HepG2 (cell line): ENCODE measurements at regions not wholly inside any gene's neighbourhood (a gene's known extent, or its start where the extent isn't known, plus 50 kb on each side); places are given as distances from the start of the nearest gene placed in this dataset.

Source experiments
- ATAC-seq: fragments of 200-7000 bp; cut with Tn5 transposase; 3 replicates; pipeline ENCODE4 v1.9.1; 2020; ENCODE audit warnings: mild to moderate bottlenecking, moderate library complexity
- BruUV-seq: library from RNA; stranded (reverse); fragments of 400-500 nt; replicated peaks from 2 replicates; lab custom pipeline; 2021; lab: Mats Ljungman, UMichigan
- CTCF ChIA-PET: fragments of 300-600 bp; formaldehyde crosslinking; extraction: SDS; loops from one replicate; lab custom pipeline; 2021; ENCODE audit warnings: low total read pairs, inconsistent platforms, low intra/inter-chr PET ratio; lab: Yijun Ruan, JAX
- POLR2A ChIA-PET: fragments of 350-600 bp; sonication (Branson Sonifier 250); formaldehyde crosslinking; loops from one replicate; lab custom pipeline; 2020; ENCODE audit warnings: antibody characterized with exemption, inconsistent platforms; lab: Yijun Ruan, JAX
- DNase-seq: peaks from one replicate; pipeline ENCODE4 v3.0.0-alpha.2; 2015; ENCODE audit warnings: low spot score
- FAIRE-seq: peaks from 3 replicates; lab custom pipeline; 2011; peaks lifted over from hg19 to GRCh38; lab: Jason Lieb, UNC
- H2AFZ ChIP-seq: one replicate; pipeline ENCODE4 v1.6.1; 2011; ENCODE audit warnings: low read length, inconsistent platforms
- H3K27ac ChIP-seq: fragments of 300-600 bp; 3 replicates; pipeline ENCODE4 v1.8.0; 2011; ENCODE audit warnings: mixed run types, mild to moderate bottlenecking, mixed read lengths, low read length, inconsistent platforms; ENCODE audit not compliant: insufficient read depth; ENCODE audit errors: extremely low read length
- H3K27me3 ChIP-seq, 2 experiments: fragments of 200-600 bp in 1 of 2; 2 replicates in 1 of 2; 3 replicates in 1 of 2; pipeline versions ENCODE4 v1.6.0 to v1.8.0; 2011; ENCODE audit warnings: low read length in 2 of 2, mild to moderate bottlenecking in 2 of 2, moderate library complexity in 2 of 2, inconsistent platforms in 1 of 2; ENCODE audit not compliant: insufficient read depth in 2 of 2, control insufficient read depth in 1 of 2
- H3K36me3 ChIP-seq, 2 experiments: fragments of 200-600 bp in 1 of 2; replicated peaks in 1 of 2; 2 replicates in 1 of 2; 3 replicates in 1 of 2; pipeline versions ENCODE4 v1.5.1 to v1.8.0; 2011; ENCODE audit warnings: low read length in 2 of 2, inconsistent platforms in 1 of 2; ENCODE audit not compliant: insufficient read depth in 2 of 2, control insufficient read depth in 1 of 2
- H3K4me1 ChIP-seq: 2 replicates; pipeline ENCODE4 v1.5.1; 2012; ENCODE audit warnings: low read length, inconsistent platforms; ENCODE audit not compliant: insufficient read depth
- H3K4me2 ChIP-seq: 2 replicates; pipeline ENCODE4 v1.6.0; 2011; ENCODE audit warnings: low read depth, low read length, inconsistent platforms
- H3K4me3 ChIP-seq, 3 experiments: fragments of 200-600 bp in 1 of 3; sonication (generic), shearing (Covaris generic) in 1 of 3; replicated peaks in 1 of 3; 2 replicates each; pipeline ENCODE4 v1.5.1; 2011 to 2016; ENCODE audit warnings: low read length in 3 of 3, inconsistent platforms in 2 of 3, low read depth in 2 of 3, mild to moderate bottlenecking in 2 of 3, control low read depth in 1 of 3, mixed read lengths in 1 of 3; ENCODE audit not compliant: insufficient read depth in 1 of 3
- H3K79me2 ChIP-seq: one replicate; pipeline ENCODE4 v1.6.1; 2011; ENCODE audit warnings: low read length, inconsistent platforms; ENCODE audit not compliant: insufficient read depth
- H3K9ac ChIP-seq: 2 replicates; pipeline ENCODE4 v1.6.0; 2011; ENCODE audit warnings: mild to moderate bottlenecking, low read depth, low read length, inconsistent platforms; ENCODE audit not compliant: insufficient read depth
- H3K9me3 ChIP-seq: 2 replicates; pipeline ENCODE4 v1.5.1; 2012; ENCODE audit warnings: mild to moderate bottlenecking, low read length
- H4K20me1 ChIP-seq: 2 replicates; pipeline ENCODE4 v1.6.0; 2011; ENCODE audit warnings: inconsistent platforms, mild to moderate bottlenecking, low read length, moderate library complexity; ENCODE audit not compliant: insufficient read depth
- DNMT3B ChIP-seq: conservative IDR thresholded peaks from 2 replicates; pipeline ENCODE4 v1.6.1; 2016; ENCODE audit warnings: missing biosample characterization, control low read depth
- JUND ChIP-seq: sonication (generic); formaldehyde crosslinking; IDR thresholded peaks from 2 replicates; pipeline ENCODE4 v1.8.0; 2022; ENCODE audit warnings: mild to moderate bottlenecking, missing genetic modification reagents
- ZBTB7A ChIP-seq: sonication (generic); formaldehyde crosslinking; IDR thresholded peaks from 2 replicates; pipeline ENCODE4 v1.8.0; 2022; ENCODE audit warnings: mild to moderate bottlenecking, missing genetic modification reagents
- WGBS: methylation state at CpG from one replicate; pipeline ENCODE4 v1.1.6; 2017; ENCODE audit warnings: low lambda C conversion rate; 5-methylcytosine and 5-hydroxymethylcytosine counted together
- in situ Hi-C: cut with HindIII; loops from 2 replicates; pipeline ENCODE4 v1.10.0; 2017; ENCODE audit warnings: low pct_unique_long_range_greater_than_20kb; ENCODE audit not compliant: extremely low pct_ligation_motif_present
- intact Hi-C: fragments of 100-400 bp; cut with micrococcal nuclease; formaldehyde crosslinking; loops from one replicate; pipeline ENCODE4 v1.10.0; 2022; ENCODE audit not compliant: unreplicated experiment
- TF ChIP-seq, protein P1 (sequence below): sonication (generic); formaldehyde crosslinking; IDR thresholded peaks from 2 replicates; pipeline ENCODE4 v1.8.0; 2022; ENCODE audit warnings: low read depth, missing genetic modification reagents
- TF ChIP-seq, protein P2 (sequence below): IDR thresholded peaks from 2 replicates; pipeline ENCODE4 v1.6.1; 2018; ENCODE audit warnings: missing genetic modification reagents, mild to moderate bottlenecking, missing compliant biosample characterization
- TF ChIP-seq, protein P3 (sequence below): sonication (generic); formaldehyde crosslinking; IDR thresholded peaks from 2 replicates; pipeline ENCODE4 v1.5.0; 2020; ENCODE audit warnings: missing genetic modification reagents, mild to moderate bottlenecking, borderline replicate concordance

DNA sequence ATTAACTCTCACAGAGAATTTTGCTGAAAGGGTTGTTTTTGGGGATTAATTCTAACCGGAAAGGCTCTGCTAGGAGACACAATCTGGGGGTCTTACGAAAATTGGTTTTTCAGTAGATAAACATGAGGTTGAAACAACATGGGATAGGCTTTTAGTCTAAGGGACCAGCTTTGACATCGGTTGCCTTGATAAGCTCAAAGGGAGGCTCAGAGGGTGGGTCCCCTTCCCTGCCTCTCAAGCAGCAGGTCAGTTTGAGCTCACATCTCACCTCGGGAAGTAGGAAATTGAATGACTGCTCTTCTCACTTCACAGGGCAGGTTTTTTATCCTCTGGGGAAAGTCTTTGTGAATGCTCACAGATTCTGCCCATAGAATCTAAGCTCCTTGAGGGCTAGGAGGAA, 70.2 kb upstream of the KIRREL3 start (continued):
- TF ChIP-seq, protein P1, sequence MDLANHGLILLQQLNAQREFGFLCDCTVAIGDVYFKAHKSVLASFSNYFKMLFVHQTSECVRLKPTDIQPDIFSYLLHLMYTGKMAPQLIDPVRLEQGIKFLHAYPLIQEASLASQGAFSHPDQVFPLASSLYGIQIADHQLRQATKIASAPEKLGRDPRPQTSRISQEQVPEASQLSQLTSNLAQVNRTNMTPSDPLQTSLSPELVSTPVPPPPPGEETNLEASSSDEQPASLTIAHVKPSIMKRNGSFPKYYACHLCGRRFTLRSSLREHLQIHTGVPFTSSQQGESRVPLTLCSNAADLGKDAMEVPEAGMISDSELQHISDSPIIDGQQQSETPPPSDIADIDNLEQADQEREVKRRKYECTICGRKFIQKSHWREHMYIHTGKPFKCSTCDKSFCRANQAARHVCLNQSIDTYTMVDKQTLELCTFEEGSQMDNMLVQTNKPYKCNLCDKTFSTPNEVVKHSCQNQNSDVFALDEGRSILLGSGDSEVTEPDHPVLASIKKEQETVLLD (CRISPR knock-in tag): no peak

DNA sequence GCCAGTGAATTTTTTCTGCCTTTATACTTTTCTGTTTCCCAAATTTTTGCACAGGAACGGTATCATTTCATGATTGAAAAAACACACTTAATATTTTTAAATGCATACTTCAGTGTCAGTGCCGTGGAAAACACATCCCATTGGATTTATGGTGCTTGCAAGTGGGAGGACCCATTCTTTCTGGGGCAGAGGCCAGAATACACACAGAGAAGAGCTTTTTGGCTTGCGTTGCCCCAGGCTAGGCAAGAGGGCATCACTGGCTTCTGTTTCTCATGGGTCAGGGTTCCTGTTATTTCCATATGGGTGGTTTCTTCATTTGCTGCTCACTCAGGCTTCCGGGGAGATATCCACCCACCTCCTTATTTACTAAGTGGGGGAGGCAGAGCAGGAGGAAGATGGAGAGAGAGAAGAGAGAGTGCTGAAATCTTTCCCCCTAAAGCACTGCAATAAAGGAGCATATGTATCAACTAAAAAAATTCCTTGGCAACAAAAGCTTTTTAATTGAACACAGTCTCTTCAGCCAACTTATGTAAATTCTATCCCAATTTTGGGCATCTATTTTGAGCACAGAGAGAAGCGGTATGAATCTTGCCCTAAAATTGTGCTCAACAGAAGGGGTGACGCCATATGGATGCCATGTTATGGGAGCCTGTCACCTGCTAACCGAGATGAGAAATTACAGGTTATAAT, 66.0 kb upstream of the KIRREL3 start:
- FAIRE-seq: no peak

More for the DNA sequence above, 66.0 kb upstream of the KIRREL3 start:
- H2AFZ ChIP-seq: no peak overlapping the region
- BruUV-seq: no TSS peak
- H3K79me2 ChIP-seq: no peaks in the 10 kb centered on the region
- intact Hi-C loops: no loop called here
- H3K36me3 ChIP-seq: no peaks in the 10 kb centered on the region
- H3K9me3 ChIP-seq: no peaks in the 10 kb centered on the region
- no peak overlapping the region for H3K9ac ChIP-seq
- CTCF ChIA-PET: no interaction called here
- TF ChIP-seq, protein P2, sequence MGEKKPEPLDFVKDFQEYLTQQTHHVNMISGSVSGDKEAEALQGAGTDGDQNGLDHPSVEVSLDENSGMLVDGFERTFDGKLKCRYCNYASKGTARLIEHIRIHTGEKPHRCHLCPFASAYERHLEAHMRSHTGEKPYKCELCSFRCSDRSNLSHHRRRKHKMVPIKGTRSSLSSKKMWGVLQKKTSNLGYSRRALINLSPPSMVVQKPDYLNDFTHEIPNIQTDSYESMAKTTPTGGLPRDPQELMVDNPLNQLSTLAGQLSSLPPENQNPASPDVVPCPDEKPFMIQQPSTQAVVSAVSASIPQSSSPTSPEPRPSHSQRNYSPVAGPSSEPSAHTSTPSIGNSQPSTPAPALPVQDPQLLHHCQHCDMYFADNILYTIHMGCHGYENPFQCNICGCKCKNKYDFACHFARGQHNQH (CRISPR knock-in tag): no peak
- TF ChIP-seq, protein P3, sequence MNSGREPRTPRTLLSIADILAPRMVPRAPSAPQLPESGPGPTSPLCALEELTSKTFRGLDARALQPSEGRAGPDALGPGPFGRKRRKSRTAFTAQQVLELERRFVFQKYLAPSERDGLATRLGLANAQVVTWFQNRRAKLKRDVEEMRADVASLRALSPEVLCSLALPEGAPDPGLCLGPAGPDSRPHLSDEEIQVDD: no peak
- TF ChIP-seq JUND (CRISPR knock-in tag) (no peak), ZBTB7A (CRISPR knock-in tag) (no peak), DNMT3B (CRISPR knock-in tag) (no peak)
- TF ChIP-seq, all 625 proteins: peak for 0
- H3K4me2 ChIP-seq: no peak overlapping the region
- no peak for ATAC-seq
- H3K27me3 ChIP-seq: 0 out of 5 replicates have a peak, but pooled peaks cover 0 to 4% of the 10 kb centered on the region in 2 experiments
- no peaks in the 10 kb centered on the region for H4K20me1 ChIP-seq
- no peaks in the 10 kb centered on the region for H3K4me1 ChIP-seq
- in situ Hi-C loops: no loop called here
- 5% methylated on average over 7 of the region's 7 CpGs for WGBS
- no peak overlapping the region for H3K4me3 ChIP-seq
- POLR2A ChIA-PET: no interaction called here
- H3K27ac ChIP-seq: no peak overlapping the region
- DNase-seq: no peak
